ENCODE measurements at regions not wholly inside any gene's neighbourhood (a gene's known extent, or its start where the extent isn't known, plus 50 kb on each side); places are given as distances from the start of the nearest gene placed in this dataset.

- TF ChIP-seq ZNF281 (CRISPR knock-in tag; IDR thresholded peaks at IDR 0.05) = no peak
- TF ChIP-seq CTCF (IDR thresholded peaks at IDR 0.05) = no peak
- no peak for TF ChIP-seq USF2 (CRISPR knock-in tag; IDR thresholded peaks at IDR 0.05)
Observed at GRCh38 chr1:157240495-157241184, 102.4 kb upstream of the ETV3 start.

All from WTC11 (cell line).